ENCODE measurements at regions not wholly inside any gene's neighbourhood (a gene's known extent, or its start where the extent isn't known, plus 50 kb on each side); places are given as distances from the start of the nearest gene placed in this dataset.
"Not testable (repeated sequence)": the region's sequence is repeated elsewhere in the genome, so short reads cannot be mapped to it uniquely, and the experiment has no call there.

DNA sequence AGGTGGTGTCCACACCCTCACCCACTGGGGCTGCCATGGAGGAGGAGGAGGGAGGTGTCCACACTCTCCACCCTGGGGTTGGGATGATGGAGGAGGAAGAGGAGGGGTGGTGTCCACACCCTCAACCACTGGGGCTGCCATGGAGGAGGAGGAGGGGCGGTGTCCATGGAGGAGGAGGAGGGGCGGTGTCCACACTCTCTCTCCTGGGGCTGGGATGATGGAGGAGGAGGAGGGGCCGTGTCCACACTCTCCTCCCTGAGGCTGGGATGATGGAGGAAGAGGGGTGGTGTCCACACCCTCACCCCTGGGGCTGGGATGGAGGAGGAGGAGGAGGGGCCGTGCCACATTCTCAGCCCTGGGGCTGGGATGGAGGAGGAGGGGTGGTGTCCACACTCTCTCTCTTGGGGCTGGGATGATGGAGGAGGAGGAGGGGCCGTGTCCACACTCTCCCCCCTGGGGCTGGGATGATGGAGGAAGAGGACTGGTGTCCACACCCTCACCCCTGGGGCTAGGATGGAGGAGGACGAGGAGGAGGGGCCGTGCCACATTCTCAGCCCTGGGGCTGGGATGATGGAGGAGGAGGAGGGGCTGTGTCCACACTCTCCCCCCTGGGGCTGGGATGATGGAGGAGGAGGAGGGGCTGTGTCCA, 231.7 kb downstream of the CRLF2 start:
- TF ChIP-seq CTCF (IDR thresholded peaks at IDR 0.05): no peak
- no peak for DNase-seq (ENCODE audit: low spot score)
- Histone ChIP-seq H3K4me3 (no peak overlapping the region), H3K27ac (no peak overlapping the region)

DNA sequence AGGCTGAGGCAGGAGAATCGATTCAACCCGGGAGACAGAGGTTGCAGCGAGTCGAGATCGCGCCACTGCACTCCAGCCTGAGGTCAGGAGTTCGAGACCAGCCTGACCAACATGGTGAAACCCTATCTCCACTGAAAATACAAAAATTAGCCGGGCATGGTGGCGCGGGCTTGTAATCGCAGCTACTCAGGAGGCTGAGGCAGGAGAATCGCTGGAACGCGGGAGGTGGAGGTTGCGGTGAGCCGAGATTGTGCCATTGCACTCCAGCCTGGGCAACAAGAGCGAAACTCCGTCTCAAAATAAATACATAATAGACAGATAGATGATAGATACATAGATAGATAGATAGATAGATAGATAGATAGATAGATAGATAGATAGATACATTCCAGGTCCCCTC, 233.3 kb downstream of the CRLF2 start:
- not testable (repeated sequence) for H3K27ac ChIP-seq; H3K4me3 ChIP-seq; DNase-seq (ENCODE audit: low spot score)

- no peak overlapping the region for H3K27ac ChIP-seq
- no peak for TF ChIP-seq CTCF (IDR thresholded peaks at IDR 0.05)
- DNase-seq (ENCODE audit: low spot score): no peak
- no peak overlapping the region for H3K4me3 ChIP-seq
These were observed 239.3 kb downstream of the CRLF2 start for GRCh38 chrX:973010-973632.

- DNase-seq (ENCODE audit: low spot score): no peak
- Histone ChIP-seq H3K27ac (no peak overlapping the region), H3K4me3 (no peak overlapping the region)
- no peak for TF ChIP-seq CTCF (IDR thresholded peaks at IDR 0.05)
These were observed 244.1 kb downstream of the CRLF2 start for GRCh38 chrX:968148-968965.

- DNase-seq (ENCODE audit: low spot score): no peak
- Histone ChIP-seq H3K4me3 (no peak overlapping the region), H3K27ac (no peak overlapping the region)
- no peak for TF ChIP-seq CTCF (IDR thresholded peaks at IDR 0.05)
These were observed 245.9 kb downstream of the CRLF2 start for GRCh38 chrX:966396-967070.

DNA sequence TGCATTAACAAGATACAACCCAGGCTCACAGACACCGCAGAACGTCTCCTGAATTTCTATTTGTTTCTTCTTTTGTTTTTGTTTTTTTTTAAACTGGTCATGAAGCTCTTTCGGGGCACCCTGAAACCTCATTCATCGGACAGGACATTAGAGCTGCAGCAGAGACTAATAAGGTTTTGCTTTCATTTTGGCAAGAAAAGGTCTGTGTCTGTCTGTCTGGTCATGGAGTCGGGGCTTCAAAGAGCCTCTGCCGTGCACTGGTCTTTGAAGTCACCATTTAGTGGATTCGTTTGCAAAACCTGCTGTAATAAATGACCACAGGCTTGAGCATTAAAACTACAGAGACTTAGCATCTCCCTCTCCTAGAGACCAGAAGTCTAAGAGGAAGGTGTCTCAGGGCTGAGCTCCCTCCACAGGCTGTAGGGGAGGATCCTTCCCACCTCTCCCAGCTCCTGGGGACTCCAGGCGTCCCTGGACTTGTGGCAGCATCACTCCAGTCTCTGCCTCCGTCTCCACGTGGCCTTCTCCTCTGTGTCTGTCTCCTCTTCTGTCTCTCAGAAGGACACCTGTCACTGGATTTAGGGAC, 247.5 kb downstream of the CRLF2 start:
- no peak overlapping the region for H3K27ac ChIP-seq
- no peak for TF ChIP-seq CTCF (IDR thresholded peaks at IDR 0.05)
- H3K4me3 ChIP-seq: no peak overlapping the region
- no peak for DNase-seq (ENCODE audit: low spot score)

GRCh38 chrX:960821-961220, 251.6 kb downstream of the CRLF2 start:
- no peak for TF ChIP-seq CTCF (IDR thresholded peaks at IDR 0.05)
- no peak for DNase-seq (ENCODE audit: low spot score)
- H3K4me3 ChIP-seq: no peak overlapping the region
- no peak overlapping the region for H3K27ac ChIP-seq

Data from coronary artery (tissue), 2 donors.